ENCODE measurements at regions not wholly inside any gene's neighbourhood (a gene's known extent, or its start where the extent isn't known, plus 50 kb on each side); places are given as distances from the start of the nearest gene placed in this dataset.
"Not testable (repeated sequence)": the region's sequence is repeated elsewhere in the genome, so short reads cannot be mapped to it uniquely, and the experiment has no call there.

GRCh38 chr3:67118635-67119034, 120.5 kb downstream of the KBTBD8 start:
- Histone ChIP-seq H3K9ac (no peak overlapping the region), H3K27ac (no peak overlapping the region), H3K36me3 (no peaks in the 10 kb centered on the region), H3K9me3 (replicated peaks in 1 of 11) (peaks cover 0 to 3% (median 2%) of the 10 kb centered on the region in 11 experiments; a peak in 15 of 22 replicates), H3K27me3 (no peaks in the 10 kb centered on the region), H4K20me1 (no peaks in the 10 kb centered on the region), H3K4me3 (no peak overlapping the region), H3K4me2 (no peak overlapping the region), H3K4me1 (no peaks in the 10 kb centered on the region)
- no peak for TF ChIP-seq Cebpa-rat (IDR thresholded peaks at IDR 0.05)

DNA sequence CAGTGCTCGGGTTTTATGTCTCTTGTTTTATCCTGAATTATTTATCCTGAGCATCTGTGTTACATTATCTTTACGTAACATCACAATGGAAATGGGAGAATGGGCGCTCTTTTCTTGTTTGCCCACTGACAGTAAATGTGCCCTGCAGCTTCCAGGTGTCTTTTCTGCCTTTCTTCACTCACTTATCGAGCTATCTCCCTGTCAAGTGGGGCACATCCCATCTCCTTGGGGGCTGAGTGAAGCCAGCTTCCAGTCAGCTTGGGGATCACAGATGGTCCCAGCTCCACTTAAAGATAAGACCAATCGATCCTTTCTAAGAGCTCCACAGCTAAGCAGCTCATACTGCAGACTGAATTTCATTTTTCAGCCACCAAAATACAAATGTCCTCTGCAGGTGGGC, 125.8 kb downstream of the KBTBD8 start:
- Histone ChIP-seq H3K4me2 (no peak overlapping the region), H3K27ac (no peak overlapping the region), H4K20me1 (no peaks in the 10 kb centered on the region), H3K36me3 (no peaks in the 10 kb centered on the region), H3K27me3 (no peaks in the 10 kb centered on the region), H3K9ac (no peak overlapping the region), H3K4me1 (no peaks in the 10 kb centered on the region), H3K9me3 (replicated peaks in 1 of 11) (peaks cover 15 to 28% (median 19%) of the 10 kb centered on the region in 11 experiments; a peak in 20 of 22 replicates), H3K4me3 (no peak overlapping the region)
- TF ChIP-seq Cebpa-rat (IDR thresholded peaks at IDR 0.05): no peak

GRCh38 chr3:67127254-67127653, 129.1 kb downstream of the KBTBD8 start:
- Histone ChIP-seq H3K4me3 (no peak overlapping the region), H3K9ac (no peak overlapping the region), H3K27me3 (no peaks in the 10 kb centered on the region), H4K20me1 (no peaks in the 10 kb centered on the region), H3K4me1 (no peaks in the 10 kb centered on the region), H3K9me3 (replicated peaks in 1 of 11) (peaks cover 15 to 28% (median 19%) of the 10 kb centered on the region in 11 experiments; a peak in 20 of 22 replicates), H3K27ac (no peak overlapping the region), H3K36me3 (no peaks in the 10 kb centered on the region), H3K4me2 (no peak overlapping the region)
- no peak for TF ChIP-seq Cebpa-rat (IDR thresholded peaks at IDR 0.05)

- Histone ChIP-seq H3K4me1 (no peaks in the 10 kb centered on the region), H3K27me3 (no peaks in the 10 kb centered on the region), H4K20me1 (no peaks in the 10 kb centered on the region), H3K4me2 (no peak overlapping the region), H3K27ac (no peak overlapping the region), H3K9ac (no peak overlapping the region), H3K4me3 (no peak overlapping the region), H3K36me3 (no peaks in the 10 kb centered on the region), H3K9me3 (replicated peaks in 1 of 11) (peaks cover 0 to 5% (median 0%) of the 10 kb centered on the region in 11 experiments; a peak in 2 of 22 replicates)
- no peak for TF ChIP-seq Cebpa-rat (IDR thresholded peaks at IDR 0.05)
Measured at GRCh38 chr3:67142432-67142831, 144.3 kb downstream of the KBTBD8 start.

- Histone ChIP-seq H3K9me3 (replicated peaks in 1 of 11) (no peaks in the 10 kb centered on the region; a peak in 1 of 22 replicates), H4K20me1 (no peaks in the 10 kb centered on the region), H3K27ac (no peak overlapping the region), H3K36me3 (no peaks in the 10 kb centered on the region), H3K27me3 (no peaks in the 10 kb centered on the region), H3K4me3 (no peak overlapping the region), H3K4me2 (no peak overlapping the region), H3K9ac (no peak overlapping the region), H3K4me1 (no peaks in the 10 kb centered on the region)
- TF ChIP-seq Cebpa-rat (IDR thresholded peaks at IDR 0.05): no peak
Measured at GRCh38 chr3:67145738-67146137, 147.6 kb downstream of the KBTBD8 start.

- H3K27me3 ChIP-seq: no peaks in the 10 kb centered on the region
- H3K4me3 ChIP-seq: no peak overlapping the region
- no peak overlapping the region for H3K9ac ChIP-seq
- TF ChIP-seq Cebpa-rat (IDR thresholded peaks at IDR 0.05): no peak
- H3K36me3 ChIP-seq: no peaks in the 10 kb centered on the region
- no peaks in the 10 kb centered on the region for H4K20me1 ChIP-seq
- H3K4me2 ChIP-seq: no peak overlapping the region
- H3K4me1 ChIP-seq: no peaks in the 10 kb centered on the region
- peaks cover 8 to 26% (median 16%) of the 10 kb centered on the region in 11 experiments; a peak in 18 of 22 replicates for H3K9me3 ChIP-seq (replicated peaks in 1 of 11)
- no peak overlapping the region for H3K27ac ChIP-seq
Measured at GRCh38 chr3:67154429-67154828, 156.3 kb downstream of the KBTBD8 start.

- no peaks in the 10 kb centered on the region for H4K20me1 ChIP-seq
- H3K9ac ChIP-seq: no peak overlapping the region
- no peaks in the 10 kb centered on the region for H3K27me3 ChIP-seq
- no peak overlapping the region for H3K27ac ChIP-seq
- no peaks in the 10 kb centered on the region for H3K4me1 ChIP-seq
- no peaks in the 10 kb centered on the region for H3K36me3 ChIP-seq
- H3K9me3 ChIP-seq (replicated peaks in 1 of 11): no peaks in the 10 kb centered on the region
- TF ChIP-seq Cebpa-rat (IDR thresholded peaks at IDR 0.05): no peak
- H3K4me3 ChIP-seq: no peak overlapping the region
- no peak overlapping the region for H3K4me2 ChIP-seq
Measured at GRCh38 chr3:67167481-67167880, 169.4 kb downstream of the KBTBD8 start.

DNA sequence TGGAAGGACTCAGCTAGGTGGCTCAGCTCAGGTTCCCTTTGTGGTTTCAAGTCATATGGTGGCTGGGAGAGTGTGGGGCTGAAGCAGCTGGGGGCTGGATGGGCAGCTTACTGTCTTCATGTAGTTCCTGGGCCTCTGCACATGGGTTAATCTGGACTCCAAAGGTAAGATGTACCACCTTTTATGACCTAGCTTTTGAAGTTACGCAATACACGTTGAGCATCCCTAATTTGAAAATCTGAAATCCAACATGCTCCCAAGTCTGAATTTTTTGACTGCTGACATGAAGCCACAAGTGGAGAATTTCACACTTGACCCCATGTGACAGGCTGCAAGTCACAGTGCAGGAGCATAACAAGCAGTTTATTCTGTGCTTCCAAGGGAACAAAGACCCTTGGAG, 173.7 kb downstream of the KBTBD8 start:
- Histone ChIP-seq H3K9ac (no peak overlapping the region), H3K27me3 (no peaks in the 10 kb centered on the region), H3K4me2 (no peak overlapping the region), H3K9me3 (replicated peaks in 1 of 11) (peaks cover 0 to 14% (median 4%) of the 10 kb centered on the region in 11 experiments; a peak in 10 of 22 replicates), H3K4me3 (no peak overlapping the region), H4K20me1 (no peaks in the 10 kb centered on the region), H3K4me1 (no peaks in the 10 kb centered on the region; a peak in 1 of 20 replicates), H3K27ac (no peak overlapping the region), H3K36me3 (no peaks in the 10 kb centered on the region)
- TF ChIP-seq Cebpa-rat (IDR thresholded peaks at IDR 0.05): peak in 10 of 11 experiments; percentile 43 to 94 (median 72); a peak in 18 of 22 replicates

DNA sequence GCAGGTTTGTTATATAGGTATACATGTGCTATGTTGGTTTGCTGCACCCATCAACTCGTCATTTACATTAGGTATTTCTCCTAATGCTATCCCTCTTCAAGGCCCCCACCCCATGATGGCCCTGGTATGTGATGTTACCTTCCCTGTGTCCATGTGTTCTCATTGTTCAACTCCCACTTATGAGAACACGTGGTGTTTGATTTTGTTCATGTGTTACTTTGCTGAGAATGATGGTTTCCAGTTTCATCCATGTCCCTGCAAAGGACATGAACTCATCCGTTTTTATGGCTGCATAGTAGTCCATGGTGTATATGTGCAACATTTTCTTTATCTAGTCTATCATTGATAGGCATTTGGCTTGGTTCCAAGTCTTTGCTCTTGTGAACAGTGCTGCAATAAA, 175.0 kb downstream of the KBTBD8 start:
- H3K27me3 ChIP-seq, H3K9ac ChIP-seq, H3K36me3 ChIP-seq, H3K4me2 ChIP-seq, H3K4me3 ChIP-seq, H4K20me1 ChIP-seq, H3K4me1 ChIP-seq, H3K27ac ChIP-seq: not testable (repeated sequence)
- H3K9me3 ChIP-seq (replicated peaks in 1 of 11): peaks cover 0 to 14% (median 4%) of the 10 kb centered on the region in 11 experiments; a peak in 10 of 22 replicates

GRCh38 chr3:67176396-67176795, 178.3 kb downstream of the KBTBD8 start:
- Histone ChIP-seq H3K4me3 (no peak overlapping the region), H4K20me1 (no peaks in the 10 kb centered on the region), H3K27ac (no peak overlapping the region), H3K4me2 (peak overlapping the region in 1 of 11 experiments; percentile 3; a peak in 1 of 22 replicates), H3K9ac (no peak overlapping the region), H3K4me1 (no peaks in the 10 kb centered on the region; a peak in 1 of 20 replicates), H3K27me3 (no peaks in the 10 kb centered on the region), H3K9me3 (replicated peaks in 1 of 11) (peaks cover 0 to 14% (median 4%) of the 10 kb centered on the region in 11 experiments; a peak in 10 of 22 replicates), H3K36me3 (no peaks in the 10 kb centered on the region)
- no peak for TF ChIP-seq Cebpa-rat (IDR thresholded peaks at IDR 0.05)
